SK-N-SH treated with all-trans-retinoic acid at 6 μM for 48 hours (cell line): ENCODE measurements at regions not wholly inside any gene's neighbourhood (a gene's known extent, or its start where the extent isn't known, plus 50 kb on each side); places are given as distances from the start of the nearest gene placed in this dataset.

Experiments used
- ATAC-seq: fragments of 200-7000 bp; cut with Tn5 transposase; 3 replicates; pipeline ENCODE4 v1.9.1; 2020; ENCODE audit warnings: mild to moderate bottlenecking, moderate library complexity
- ARNTL ChIP-seq: fragments of 450-650 bp; formaldehyde crosslinking; IDR thresholded peaks from 2 replicates; pipeline ENCODE4 v1.5.0; 2020; ENCODE audit warnings: low read depth, mild to moderate bottlenecking, moderate library complexity, borderline replicate concordance
- BACH2 ChIP-seq: fragments of 250-450 bp; sonication (Bioruptor Pico); IDR thresholded peaks from 2 replicates; pipeline ENCODE4 v1.9.0; 2021; ENCODE audit warnings: mild to moderate bottlenecking, borderline replicate concordance
- ESRRG ChIP-seq: fragments of 250-450 bp; sonication (Bioruptor Pico); IDR thresholded peaks from 2 replicates; pipeline ENCODE4 v1.6.1; 2021; ENCODE audit warnings: mild to moderate bottlenecking
- GLIS3 ChIP-seq: fragments of 250-450 bp; sonication (Bioruptor Pico); IDR thresholded peaks from 2 replicates; pipeline ENCODE4 v1.5.0; 2020; ENCODE audit warnings: mild to moderate bottlenecking, moderate library complexity
- OSR1 ChIP-seq: fragments of 250-450 bp; sonication (Bioruptor Pico); IDR thresholded peaks from 2 replicates; pipeline ENCODE4 v1.8.0; 2022; ENCODE audit warnings: moderate library complexity, mild to moderate bottlenecking, inconsistent platforms
- PPARA ChIP-seq: fragments of 250-450 bp; sonication (Bioruptor Pico); IDR thresholded peaks from 2 replicates; pipeline ENCODE4 v1.5.0; 2020; ENCODE audit warnings: mild to moderate bottlenecking, borderline replicate concordance
- RARB ChIP-seq: fragments of 250-450 bp; sonication (Bioruptor Pico); IDR thresholded peaks from 2 replicates; pipeline ENCODE4 v1.8.0; 2021; ENCODE audit warnings: mild to moderate bottlenecking, moderate library complexity
- SNAI2 ChIP-seq: fragments of 250-450 bp; sonication (Bioruptor Pico); IDR thresholded peaks from 2 replicates; pipeline ENCODE4 v1.5.0; 2020; ENCODE audit warnings: mild to moderate bottlenecking, moderate library complexity
- TCF4 ChIP-seq: fragments of 250-450 bp; sonication (Bioruptor Pico); IDR thresholded peaks from 2 replicates; pipeline ENCODE4 v1.8.0; 2021; ENCODE audit warnings: mild to moderate bottlenecking, moderate library complexity, borderline replicate concordance
- ZC3H10 ChIP-seq: fragments of 250-450 bp; sonication (Bioruptor Pico); IDR thresholded peaks from 2 replicates; pipeline ENCODE4 v1.5.1; 2021; ENCODE audit warnings: mild to moderate bottlenecking, moderate library complexity
- ZFP3 ChIP-seq: fragments of 250-450 bp; sonication (Bioruptor Pico); IDR thresholded peaks from 2 replicates; pipeline ENCODE4 v1.5.0; 2020; ENCODE audit warnings: mild to moderate bottlenecking, moderate library complexity
- ZFP30 ChIP-seq: fragments of 450-650 bp; formaldehyde crosslinking; IDR thresholded peaks from 2 replicates; pipeline ENCODE4 v1.5.0; 2022; ENCODE audit warnings: mild to moderate bottlenecking, moderate library complexity
- ZNF565 ChIP-seq: fragments of 450-650 bp; formaldehyde crosslinking; conservative IDR thresholded peaks from 2 replicates; pipeline ENCODE4 v1.5.0; 2020; ENCODE audit warnings: low read depth, mild to moderate bottlenecking, moderate library complexity
- ZNF70 ChIP-seq: fragments of 450-650 bp; formaldehyde crosslinking; IDR thresholded peaks from 2 replicates; pipeline ENCODE4 v1.5.0; 2020; ENCODE audit warnings: mild to moderate bottlenecking, moderate library complexity
- TF ChIP-seq, protein P1 (sequence below): fragments of 250-450 bp; sonication (Bioruptor Pico); IDR thresholded peaks from 2 replicates; pipeline ENCODE4 v1.8.0; 2021; ENCODE audit warnings: low read depth, mild to moderate bottlenecking, moderate library complexity, borderline replicate concordance
- TF ChIP-seq, protein P2 (sequence below): fragments of 250-450 bp; sonication (Bioruptor Pico); IDR thresholded peaks from 2 replicates; pipeline ENCODE4 v1.5.0; 2020; ENCODE audit warnings: mild to moderate bottlenecking, moderate library complexity
- TF ChIP-seq, protein P3 (sequence below): fragments of 250-450 bp; sonication (Bioruptor Pico); IDR thresholded peaks from 2 replicates; pipeline ENCODE4 v1.8.0; 2020; ENCODE audit warnings: mild to moderate bottlenecking, moderate library complexity, borderline replicate concordance
- TF ChIP-seq, protein P4 (sequence below): fragments of 250-450 bp; sonication (Bioruptor Pico); IDR thresholded peaks from 2 replicates; pipeline ENCODE4 v1.5.1; 2020; ENCODE audit warnings: low read depth, mild to moderate bottlenecking, moderate library complexity
- TF ChIP-seq, protein P5 (sequence below): fragments of 250-450 bp; sonication (Bioruptor Pico); IDR thresholded peaks from 2 replicates; pipeline ENCODE4 v1.5.1; 2021; ENCODE audit warnings: mild to moderate bottlenecking, moderate library complexity

DNA sequence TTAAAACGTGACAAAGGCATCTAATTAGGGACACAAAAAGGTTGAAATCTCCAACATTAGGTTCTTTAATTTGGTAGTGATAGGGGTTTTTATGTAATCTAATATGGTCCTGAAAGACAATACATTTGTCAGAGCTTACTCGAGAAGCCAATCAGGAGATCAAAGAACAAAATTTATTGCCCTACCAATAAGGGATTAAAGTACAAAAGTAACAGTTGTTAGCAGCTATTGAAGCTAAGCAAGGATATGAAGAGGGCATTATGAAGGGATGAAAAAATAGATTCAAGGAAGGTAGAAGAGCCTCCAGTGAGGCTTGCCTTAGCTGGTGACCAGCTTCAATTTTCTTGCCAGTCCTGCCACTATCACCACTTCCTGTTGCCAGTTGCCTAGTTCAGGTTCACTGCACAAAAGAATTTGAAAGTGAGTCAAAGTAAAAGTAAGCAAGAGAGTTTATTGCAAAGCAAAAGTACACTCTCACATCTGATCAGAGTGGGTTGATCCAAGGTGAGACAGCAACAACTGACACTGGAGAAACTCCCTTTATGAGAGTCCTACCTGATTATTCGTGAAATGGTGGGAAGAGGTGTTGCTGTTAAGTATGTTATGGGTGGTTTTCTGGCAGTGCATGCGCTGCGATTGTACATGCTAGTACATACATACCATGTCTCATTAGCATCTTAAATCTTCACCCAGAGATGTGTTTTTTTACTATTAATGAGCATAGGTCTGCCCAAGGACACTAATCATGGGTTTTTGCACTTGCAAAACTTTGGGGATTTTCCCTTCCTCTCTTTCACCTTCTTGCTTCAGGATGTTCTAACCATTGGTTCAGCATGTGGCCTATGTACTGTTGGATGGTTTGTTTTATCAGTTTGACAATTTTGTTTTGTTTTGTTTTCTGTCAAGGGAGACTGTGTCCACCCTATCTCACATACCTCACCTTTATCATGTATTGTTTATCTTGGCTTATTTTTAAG, 263.2 kb upstream of the ITM2A start (continued):
- TF ChIP-seq, protein P1, sequence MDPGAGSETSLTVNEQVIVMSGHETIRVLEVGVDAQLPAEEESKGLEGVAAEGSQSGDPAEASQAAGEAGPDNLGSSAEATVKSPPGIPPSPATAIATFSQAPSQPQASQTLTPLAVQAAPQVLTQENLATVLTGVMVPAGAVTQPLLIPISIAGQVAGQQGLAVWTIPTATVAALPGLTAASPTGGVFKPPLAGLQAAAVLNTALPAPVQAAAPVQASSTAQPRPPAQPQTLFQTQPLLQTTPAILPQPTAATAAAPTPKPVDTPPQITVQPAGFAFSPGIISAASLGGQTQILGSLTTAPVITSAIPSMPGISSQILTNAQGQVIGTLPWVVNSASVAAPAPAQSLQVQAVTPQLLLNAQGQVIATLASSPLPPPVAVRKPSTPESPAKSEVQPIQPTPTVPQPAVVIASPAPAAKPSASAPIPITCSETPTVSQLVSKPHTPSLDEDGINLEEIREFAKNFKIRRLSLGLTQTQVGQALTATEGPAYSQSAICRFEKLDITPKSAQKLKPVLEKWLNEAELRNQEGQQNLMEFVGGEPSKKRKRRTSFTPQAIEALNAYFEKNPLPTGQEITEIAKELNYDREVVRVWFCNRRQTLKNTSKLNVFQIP (CRISPR knock-in tag): no peak
- TF ChIP-seq OSR1: no peak
- TF ChIP-seq BACH2: no peak
- no peak for TF ChIP-seq ZFP3 (CRISPR knock-in tag)
- no peak for TF ChIP-seq SNAI2 (CRISPR knock-in tag)
- TF ChIP-seq ZC3H10 (CRISPR knock-in tag): no peak

DNA sequence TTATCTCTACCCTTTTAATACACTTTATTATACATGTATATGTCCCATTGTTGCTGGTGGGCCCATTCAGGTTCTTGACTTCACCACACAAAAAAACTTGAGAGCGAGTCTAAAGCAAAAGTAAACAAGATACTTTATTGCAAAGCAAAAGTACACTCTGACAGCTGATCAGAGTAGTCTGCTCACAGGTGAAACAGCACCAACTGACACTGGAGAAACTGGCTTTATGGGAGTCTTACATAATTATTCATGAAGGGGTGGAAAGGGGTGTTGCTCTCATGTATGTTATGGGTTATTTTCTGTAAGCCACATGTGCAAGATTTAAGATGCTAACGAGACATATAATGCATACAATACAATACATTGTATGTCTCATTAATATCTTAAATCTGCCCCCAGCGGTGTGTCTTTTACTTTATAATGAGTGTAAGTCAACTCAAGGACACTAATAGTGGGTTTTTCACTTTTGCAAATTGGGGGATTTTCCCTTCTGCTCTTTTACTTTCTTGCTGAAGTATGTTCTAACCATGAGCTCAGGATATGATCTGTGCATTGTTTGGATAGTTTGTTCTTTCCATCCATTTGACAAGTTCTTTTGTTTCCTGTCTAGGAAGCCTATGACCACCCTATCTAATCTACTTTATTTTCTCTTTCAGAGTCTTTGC, 256.1 kb upstream of the ITM2A start:
- TF ChIP-seq, protein P1 (CRISPR knock-in tag): no peak
- TF ChIP-seq RARB (CRISPR knock-in tag) (no peak), ESRRG (CRISPR knock-in tag) (no peak), ZFP30 (CRISPR knock-in tag) (no peak), ZNF565 (CRISPR knock-in tag) (no peak), GLIS3 (CRISPR knock-in tag) (no peak), ZFP3 (CRISPR knock-in tag) (no peak), TCF4 (no peak), SNAI2 (CRISPR knock-in tag) (no peak), ZC3H10 (CRISPR knock-in tag) (no peak), PPARA (CRISPR knock-in tag) (no peak), ARNTL (CRISPR knock-in tag) (no peak), BACH2 (no peak), ZNF70 (CRISPR knock-in tag) (no peak)
- TF ChIP-seq, protein P2, sequence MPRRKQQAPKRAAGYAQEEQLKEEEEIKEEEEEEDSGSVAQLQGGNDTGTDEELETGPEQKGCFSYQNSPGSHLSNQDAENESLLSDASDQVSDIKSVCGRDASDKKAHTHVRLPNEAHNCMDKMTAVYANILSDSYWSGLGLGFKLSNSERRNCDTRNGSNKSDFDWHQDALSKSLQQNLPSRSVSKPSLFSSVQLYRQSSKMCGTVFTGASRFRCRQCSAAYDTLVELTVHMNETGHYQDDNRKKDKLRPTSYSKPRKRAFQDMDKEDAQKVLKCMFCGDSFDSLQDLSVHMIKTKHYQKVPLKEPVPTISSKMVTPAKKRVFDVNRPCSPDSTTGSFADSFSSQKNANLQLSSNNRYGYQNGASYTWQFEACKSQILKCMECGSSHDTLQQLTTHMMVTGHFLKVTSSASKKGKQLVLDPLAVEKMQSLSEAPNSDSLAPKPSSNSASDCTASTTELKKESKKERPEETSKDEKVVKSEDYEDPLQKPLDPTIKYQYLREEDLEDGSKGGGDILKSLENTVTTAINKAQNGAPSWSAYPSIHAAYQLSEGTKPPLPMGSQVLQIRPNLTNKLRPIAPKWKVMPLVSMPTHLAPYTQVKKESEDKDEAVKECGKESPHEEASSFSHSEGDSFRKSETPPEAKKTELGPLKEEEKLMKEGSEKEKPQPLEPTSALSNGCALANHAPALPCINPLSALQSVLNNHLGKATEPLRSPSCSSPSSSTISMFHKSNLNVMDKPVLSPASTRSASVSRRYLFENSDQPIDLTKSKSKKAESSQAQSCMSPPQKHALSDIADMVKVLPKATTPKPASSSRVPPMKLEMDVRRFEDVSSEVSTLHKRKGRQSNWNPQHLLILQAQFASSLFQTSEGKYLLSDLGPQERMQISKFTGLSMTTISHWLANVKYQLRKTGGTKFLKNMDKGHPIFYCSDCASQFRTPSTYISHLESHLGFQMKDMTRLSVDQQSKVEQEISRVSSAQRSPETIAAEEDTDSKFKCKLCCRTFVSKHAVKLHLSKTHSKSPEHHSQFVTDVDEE: no peak
- TF ChIP-seq, protein P3, sequence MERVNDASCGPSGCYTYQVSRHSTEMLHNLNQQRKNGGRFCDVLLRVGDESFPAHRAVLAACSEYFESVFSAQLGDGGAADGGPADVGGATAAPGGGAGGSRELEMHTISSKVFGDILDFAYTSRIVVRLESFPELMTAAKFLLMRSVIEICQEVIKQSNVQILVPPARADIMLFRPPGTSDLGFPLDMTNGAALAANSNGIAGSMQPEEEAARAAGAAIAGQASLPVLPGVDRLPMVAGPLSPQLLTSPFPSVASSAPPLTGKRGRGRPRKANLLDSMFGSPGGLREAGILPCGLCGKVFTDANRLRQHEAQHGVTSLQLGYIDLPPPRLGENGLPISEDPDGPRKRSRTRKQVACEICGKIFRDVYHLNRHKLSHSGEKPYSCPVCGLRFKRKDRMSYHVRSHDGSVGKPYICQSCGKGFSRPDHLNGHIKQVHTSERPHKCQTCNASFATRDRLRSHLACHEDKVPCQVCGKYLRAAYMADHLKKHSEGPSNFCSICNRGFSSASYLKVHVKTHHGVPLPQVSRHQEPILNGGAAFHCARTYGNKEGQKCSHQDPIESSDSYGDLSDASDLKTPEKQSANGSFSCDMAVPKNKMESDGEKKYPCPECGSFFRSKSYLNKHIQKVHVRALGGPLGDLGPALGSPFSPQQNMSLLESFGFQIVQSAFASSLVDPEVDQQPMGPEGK (CRISPR knock-in tag): no peak
- ATAC-seq: no peak

DNA sequence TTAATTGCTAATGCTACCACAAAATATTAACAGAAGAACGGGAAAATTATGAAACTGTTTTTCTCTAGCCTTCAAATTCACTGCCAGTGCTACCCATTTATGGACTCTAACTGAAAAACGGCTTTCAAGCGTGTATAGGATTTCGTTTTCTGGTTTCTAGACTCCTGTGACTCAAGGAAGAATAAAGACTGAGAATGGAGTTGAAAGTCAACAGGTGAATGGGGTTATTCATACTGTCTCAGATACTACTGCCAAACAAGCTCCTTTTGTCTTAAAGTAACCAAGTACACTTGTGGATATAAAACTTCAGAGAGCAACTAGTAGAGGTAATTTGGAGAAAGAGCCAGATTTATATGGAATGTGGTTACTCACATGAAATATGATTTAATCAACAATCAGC, 251.1 kb upstream of the ITM2A start:
- TF ChIP-seq ZNF70 (CRISPR knock-in tag): no peak
- TF ChIP-seq, protein P4, sequence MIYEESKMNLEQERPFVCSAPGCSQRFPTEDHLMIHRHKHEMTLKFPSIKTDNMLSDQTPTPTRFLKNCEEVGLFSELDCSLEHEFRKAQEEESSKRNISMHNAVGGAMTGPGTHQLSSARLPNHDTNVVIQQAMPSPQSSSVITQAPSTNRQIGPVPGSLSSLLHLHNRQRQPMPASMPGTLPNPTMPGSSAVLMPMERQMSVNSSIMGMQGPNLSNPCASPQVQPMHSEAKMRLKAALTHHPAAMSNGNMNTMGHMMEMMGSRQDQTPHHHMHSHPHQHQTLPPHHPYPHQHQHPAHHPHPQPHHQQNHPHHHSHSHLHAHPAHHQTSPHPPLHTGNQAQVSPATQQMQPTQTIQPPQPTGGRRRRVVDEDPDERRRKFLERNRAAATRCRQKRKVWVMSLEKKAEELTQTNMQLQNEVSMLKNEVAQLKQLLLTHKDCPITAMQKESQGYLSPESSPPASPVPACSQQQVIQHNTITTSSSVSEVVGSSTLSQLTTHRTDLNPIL (CRISPR knock-in tag): no peak
- TF ChIP-seq RARB (CRISPR knock-in tag): no peak
- no peak for TF ChIP-seq GLIS3 (CRISPR knock-in tag)
- TF ChIP-seq, protein P5, sequence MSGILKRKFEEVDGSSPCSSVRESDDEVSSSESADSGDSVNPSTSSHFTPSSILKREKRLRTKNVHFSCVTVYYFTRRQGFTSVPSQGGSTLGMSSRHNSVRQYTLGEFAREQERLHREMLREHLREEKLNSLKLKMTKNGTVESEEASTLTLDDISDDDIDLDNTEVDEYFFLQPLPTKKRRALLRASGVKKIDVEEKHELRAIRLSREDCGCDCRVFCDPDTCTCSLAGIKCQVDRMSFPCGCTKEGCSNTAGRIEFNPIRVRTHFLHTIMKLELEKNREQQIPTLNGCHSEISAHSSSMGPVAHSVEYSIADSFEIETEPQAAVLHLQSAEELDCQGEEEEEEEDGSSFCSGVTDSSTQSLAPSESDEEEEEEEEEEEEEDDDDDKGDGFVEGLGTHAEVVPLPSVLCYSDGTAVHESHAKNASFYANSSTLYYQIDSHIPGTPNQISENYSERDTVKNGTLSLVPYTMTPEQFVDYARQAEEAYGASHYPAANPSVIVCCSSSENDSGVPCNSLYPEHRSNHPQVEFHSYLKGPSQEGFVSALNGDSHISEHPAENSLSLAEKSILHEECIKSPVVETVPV (CRISPR knock-in tag): no peak
- no peak for TF ChIP-seq ZNF565 (CRISPR knock-in tag)
- no peak for TF ChIP-seq OSR1
- no peak for ATAC-seq
